SW480 (cell line): ENCODE measurements at regions not wholly inside any gene's neighbourhood (a gene's known extent, or its start where the extent isn't known, plus 50 kb on each side); places are given as distances from the start of the nearest gene placed in this dataset.
"Not testable (repeated sequence)": the region's sequence is repeated elsewhere in the genome, so short reads cannot be mapped to it uniquely, and the experiment has no call there.

Experiments
- DNase-seq: peaks from one replicate; pipeline ENCODE4 v3.0.0-alpha.2; 2016; ENCODE audit warnings: low spot score

DNA sequence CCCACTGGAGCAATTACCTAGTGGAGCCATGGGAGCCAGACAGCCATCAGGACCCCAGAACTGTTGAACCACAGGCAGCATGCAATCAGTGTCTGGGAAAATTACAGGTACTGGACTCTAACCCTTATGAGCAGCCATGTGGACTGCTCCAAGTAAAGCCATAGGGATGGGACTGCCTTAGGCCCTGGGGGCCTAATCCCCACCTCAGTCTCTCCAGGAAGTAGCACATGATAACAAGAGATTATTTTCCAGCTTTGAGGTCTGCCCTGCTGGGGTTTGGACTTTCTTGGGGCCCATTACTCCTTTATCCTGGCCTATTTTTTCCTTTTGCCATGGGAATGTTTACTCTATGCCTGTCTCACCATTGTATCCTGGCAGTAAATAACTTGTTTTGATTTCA, 226.8 kb downstream of the AEBP2 start:
- DNase-seq: no peak

DNA sequence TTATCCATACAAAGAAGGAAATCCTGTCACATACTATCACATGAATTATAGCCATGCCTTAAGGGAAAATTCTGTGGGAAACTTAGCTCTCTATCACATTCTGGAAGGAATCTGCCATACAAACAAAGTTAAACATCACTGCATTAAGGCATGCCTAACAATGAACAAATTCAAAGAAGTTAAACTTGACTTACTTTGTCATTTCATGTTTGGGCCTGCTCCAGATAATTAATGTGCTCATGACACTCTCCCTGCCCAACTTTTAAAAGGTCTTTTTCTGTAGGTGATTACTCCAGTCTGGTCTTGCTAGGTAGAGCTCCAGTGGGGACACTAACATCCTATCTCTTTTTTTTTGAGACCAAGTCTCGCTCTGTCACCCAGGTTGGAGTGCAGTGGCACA, 230.5 kb downstream of the AEBP2 start:
- no peak for DNase-seq

DNA sequence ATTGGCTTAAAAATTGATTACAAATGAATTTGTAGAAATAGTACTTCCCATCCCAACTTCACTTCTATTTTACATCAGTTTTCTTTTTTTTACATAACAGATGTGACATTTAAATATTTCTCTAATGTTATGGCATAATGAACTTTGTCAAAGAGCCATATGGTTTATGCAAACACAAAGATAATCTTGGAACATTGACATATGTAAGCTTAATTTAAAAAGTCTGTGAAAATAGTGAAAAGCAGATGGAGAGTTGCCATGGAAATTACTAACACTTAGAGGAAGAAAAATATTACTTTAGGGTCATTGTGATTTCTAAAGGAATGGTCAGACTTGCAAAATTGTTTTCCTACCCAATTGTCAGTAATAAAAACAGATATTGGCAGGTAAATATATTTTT, 232.4 kb downstream of the AEBP2 start:
- DNase-seq: no peak

DNA sequence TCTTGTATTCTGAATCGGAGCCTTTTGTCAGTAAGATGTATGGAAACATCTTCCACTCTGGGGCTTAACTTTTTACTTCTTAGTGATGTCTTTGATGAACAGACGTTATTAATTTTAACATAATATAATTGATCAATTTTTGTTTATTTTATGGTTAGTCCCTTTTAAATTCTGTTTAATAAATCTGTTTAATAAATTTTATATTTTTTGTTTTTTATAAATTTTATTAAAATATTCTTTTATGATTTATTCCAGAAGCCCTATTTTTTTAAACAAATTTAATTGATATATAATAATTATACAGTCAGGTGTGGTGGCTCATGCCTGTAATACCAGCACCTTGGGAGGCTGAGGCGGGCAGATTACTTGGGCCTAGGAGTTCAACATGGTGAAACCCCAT, 235.1 kb downstream of the AEBP2 start:
- DNase-seq: no peak

GRCh38 chr12:19675361-19675760, 236.1 kb downstream of the AEBP2 start:
- DNase-seq: no peak

DNA sequence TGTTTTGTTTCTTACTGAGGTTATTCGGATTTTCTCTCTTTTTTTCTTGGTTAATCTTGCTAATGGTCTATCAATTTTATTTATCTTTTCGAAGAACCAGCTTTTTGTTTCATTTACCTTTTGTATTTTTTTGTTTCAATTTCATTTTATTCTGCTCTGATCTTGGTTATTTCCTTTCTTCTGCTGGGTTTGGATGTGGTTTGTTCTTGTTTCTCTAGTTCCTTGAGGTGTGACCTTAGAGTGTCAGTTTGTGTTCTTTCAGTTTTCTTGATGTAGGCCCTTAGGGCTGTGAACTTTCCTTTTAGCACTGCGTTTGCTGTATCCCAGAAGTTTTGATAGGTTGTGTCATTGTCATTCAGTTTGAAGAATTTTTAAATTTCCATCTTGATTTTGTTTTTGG, 239.2 kb downstream of the AEBP2 start:
- not testable (repeated sequence) for DNase-seq

DNA sequence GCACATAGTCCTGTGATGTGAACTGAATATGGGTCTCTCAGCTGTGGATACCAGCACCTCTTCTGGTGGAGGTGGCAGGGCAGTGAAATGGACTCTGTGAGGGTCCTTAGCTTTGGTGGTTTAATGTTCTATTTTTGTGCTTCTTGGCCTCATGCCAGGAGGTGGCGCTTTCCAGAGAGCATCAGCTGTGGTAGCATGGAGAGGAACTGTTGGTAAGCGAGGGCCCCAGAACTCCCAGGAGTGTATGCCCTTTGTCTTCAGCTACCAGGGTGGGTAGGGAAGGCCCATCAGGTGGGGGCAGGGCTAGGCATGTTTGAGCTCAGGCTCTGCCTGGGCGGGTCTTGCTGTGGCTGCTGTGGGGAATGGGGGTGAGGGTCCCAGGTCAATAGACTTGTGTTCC, 241.7 kb downstream of the AEBP2 start:
- no peak for DNase-seq

GRCh38 chr12:19683178-19683927, 244.1 kb downstream of the AEBP2 start:
- DNase-seq: peak; percentile 6

- DNase-seq: no peak
Observed at GRCh38 chr12:19687371-19687770, 248.1 kb downstream of the AEBP2 start.

DNA sequence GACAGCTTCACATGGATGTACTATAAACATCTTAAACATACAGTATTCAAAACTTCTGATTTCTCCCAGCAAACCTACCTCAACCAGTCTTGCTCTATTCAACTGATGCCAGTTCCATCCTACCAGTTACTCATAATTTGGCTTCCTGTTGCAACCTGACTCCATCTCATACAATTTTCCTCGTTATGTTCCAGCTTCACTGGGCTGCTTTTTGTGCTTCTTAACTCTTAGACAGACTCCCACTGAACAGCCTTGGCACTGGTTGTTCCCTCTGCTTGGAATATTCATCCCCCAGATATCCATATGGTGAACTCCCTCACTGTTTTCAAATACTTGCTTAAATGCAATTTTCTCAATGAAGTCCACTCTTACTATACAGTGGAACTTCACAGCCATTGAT, 249.2 kb downstream of the AEBP2 start:
- no peak for DNase-seq

GRCh38 chr12:19689226-19689625, 249.9 kb downstream of the AEBP2 start:
- DNase-seq: no peak

GRCh38 chr12:19689801-19690472, 250.6 kb downstream of the AEBP2 start:
- no peak for DNase-seq

DNA sequence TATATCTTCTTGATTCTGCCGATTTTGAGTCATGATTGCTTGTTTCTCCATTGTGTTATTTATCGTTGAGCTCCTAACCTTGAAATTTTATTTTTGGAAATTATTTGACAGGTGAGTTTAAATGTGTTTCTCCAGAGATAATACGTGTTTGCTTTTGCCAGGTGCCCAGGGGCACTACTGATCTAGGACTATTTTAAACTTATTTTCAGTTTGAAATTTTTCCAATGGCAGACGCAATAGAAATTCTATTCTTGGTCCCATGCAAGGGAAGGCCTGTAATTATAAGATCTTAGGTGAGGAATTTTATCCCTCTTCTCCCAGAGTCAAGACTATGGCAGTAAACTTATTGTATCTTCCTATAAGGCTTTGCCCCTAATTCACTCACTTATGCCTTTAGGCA, 252.8 kb downstream of the AEBP2 start:
- no peak for DNase-seq

DNA sequence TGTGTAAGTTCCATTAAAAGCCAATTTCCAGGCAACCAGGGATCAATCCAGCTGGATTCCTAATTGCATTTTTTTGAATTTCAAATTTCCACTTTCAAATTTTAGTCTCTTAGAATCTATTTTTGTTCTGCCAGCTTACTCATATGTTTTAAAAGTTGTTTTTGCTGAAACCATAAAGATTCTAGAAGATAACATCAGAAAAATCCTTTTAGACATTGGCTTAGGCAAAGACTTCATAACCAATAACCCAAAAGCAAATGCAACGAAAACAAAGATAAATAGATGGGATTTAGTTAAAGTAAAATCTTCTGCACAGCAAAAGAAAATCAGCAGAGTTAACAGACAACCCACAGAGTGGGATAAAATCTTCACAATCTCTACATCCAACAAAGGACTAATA, 253.3 kb downstream of the AEBP2 start:
- no peak for DNase-seq

GRCh38 chr12:19694627-19695026, 255.3 kb downstream of the AEBP2 start:
- DNase-seq: no peak

- no peak for DNase-seq
Observed at GRCh38 chr12:19695244-19696098, 256.2 kb downstream of the AEBP2 start.

DNA sequence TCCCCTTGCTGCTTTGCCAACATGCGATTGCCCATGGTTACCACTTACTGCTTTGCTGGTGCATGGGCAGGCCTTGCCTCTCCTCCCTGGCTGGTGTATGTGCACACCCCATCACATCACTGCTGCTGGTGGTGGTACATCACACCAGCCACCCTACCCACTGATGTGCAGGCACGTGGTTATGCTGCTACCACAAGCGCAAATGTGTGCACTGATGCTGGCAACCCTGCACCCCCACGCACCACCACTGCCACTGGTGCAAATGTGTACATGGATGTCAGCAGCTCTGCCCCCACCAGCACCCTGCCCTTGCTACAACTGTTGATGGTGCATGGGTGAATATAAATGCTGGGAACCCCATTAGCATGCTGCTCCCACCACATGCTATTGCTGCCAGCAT, 261.7 kb downstream of the AEBP2 start:
- DNase-seq: no peak

- no peak for DNase-seq
Observed at GRCh38 chr12:19704966-19705365, 265.7 kb downstream of the AEBP2 start.

DNA sequence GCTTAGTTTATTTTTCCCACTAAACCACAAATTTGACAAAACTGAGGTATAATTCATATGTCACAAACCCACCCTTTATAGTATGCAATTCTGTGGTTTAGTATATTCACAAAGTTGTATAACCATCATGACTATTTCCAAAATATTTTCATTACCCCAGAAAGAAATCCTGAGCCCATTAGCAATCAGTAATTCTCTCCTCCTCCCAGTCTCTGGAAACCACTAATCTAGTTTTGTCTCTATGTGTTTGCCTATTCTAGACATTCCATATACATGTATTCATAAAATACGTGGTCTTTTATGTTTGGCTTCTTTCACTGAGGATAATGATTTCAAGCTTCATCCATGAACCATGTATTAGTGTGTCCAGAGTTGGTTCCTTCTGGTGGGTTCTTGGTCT, 267.6 kb downstream of the AEBP2 start:
- no peak for DNase-seq

DNA sequence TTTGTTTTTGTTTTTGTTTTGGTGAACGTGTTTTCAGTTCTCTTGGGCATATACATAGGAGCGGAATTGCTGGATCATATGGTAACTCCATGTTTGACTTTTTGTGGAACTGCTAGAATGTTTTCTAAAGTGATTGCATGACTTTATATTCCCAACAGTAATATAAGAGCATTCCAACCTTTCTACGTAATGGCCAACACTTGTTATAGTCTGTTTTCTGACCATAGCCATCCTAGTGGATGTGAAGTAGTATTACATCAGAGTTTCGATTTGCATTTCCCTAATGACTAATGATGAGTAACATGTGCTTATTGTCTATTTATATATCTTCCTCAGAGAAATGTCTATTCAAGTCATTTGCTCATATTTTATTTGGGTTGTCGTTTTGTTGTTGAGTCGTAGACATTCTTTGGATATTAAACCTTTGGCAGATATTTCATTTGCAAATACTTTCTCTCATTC, 268.7 kb downstream of the AEBP2 start:
- DNase-seq: peak; percentile 27

- DNase-seq: no peak
Observed at GRCh38 chr12:19709889-19710288, 270.6 kb downstream of the AEBP2 start.

DNA sequence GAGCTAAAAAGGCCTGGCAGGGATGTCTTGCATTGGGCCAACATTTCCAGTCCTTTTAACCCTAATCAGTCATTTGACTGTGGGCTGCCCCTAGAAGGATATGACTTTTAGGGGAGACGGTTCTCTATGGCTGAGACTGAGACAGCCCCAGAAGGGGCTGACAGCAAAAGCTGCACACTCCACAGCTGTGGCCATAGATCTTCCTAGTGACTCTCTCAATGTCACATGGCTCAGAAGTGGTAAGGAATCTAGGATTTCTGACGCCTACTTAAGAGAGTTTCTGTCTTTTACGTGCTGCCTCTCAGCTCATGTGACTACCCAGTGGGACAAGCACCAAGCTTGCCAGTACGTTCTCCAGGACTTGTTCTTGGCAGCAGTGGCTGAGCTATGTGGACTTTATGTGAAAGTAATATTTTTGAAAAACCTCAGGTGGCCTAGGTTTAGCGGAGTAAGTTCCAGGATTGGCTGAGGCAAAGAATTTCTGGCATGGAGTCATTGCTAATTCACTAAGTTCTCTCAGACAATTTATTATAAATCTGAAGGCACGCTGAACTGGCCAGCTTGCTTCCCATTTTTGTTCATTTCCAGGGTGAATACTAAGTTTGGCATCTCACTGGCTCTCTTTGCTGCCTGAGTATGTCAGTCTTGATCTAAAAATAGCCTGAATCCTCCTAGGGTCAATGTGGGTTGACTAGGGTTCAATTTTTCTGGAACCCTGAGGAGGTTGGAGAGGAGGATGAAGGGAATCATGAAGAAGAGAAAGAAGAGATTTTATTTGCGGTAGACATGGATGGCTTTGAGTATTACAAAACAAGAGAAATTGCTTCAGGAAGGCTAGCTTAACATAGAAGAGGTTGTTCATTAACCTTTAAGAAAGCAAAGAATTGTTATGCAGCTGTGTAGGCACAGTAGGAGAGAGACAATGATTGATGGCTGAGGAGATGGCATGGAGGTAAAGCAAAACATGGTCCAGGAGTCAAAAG, 271.8 kb downstream of the AEBP2 start:
- DNase-seq: no peak
